WTC11 (cell line): ENCODE measurements at regions not wholly inside any gene's neighbourhood (a gene's known extent, or its start where the extent isn't known, plus 50 kb on each side); places are given as distances from the start of the nearest gene placed in this dataset.
A peak's percentile ranks its signal among the peaks of the same experiment; 100 is the strongest.

Source experiments
- ATAC-seq: fragments of 200-7000 bp; cut with Tn5 transposase; 2 replicates; pipeline ENCODE4 v1.10.0; 2021; ENCODE audit warnings: mild to moderate bottlenecking, moderate library complexity
- CTCF ChIA-PET: fragments of 300-600 bp; sonication (Branson Sonifier 250); formaldehyde crosslinking; loops from one replicate; lab custom pipeline; 2021; ENCODE audit warnings: antibody characterized with exemption; lab: Charles Lee
- POLR2A ChIA-PET: fragments of 350-600 bp; sonication (Branson Sonifier 250); formaldehyde crosslinking; loops from one replicate; lab custom pipeline; 2021; ENCODE audit warnings: antibody characterized with exemption; lab: Charles Lee
- DNase-seq: peaks from one replicate; pipeline ENCODE4 v3.0.0; 2021; ENCODE audit warnings: low spot score
- H3K27ac Mint-ChIP-seq: 2 replicates; pipeline ENCODE4 v1.8.0; 2021; ENCODE audit warnings: mixed read lengths
- H3K27me3 Mint-ChIP-seq: 2 replicates; pipeline ENCODE4 v1.8.0; 2021; ENCODE audit warnings: low read depth, mild to moderate bottlenecking, moderate library complexity, mixed read lengths
- H3K36me3 Mint-ChIP-seq: 2 replicates; pipeline ENCODE4 v1.8.0; 2021; ENCODE audit warnings: mixed read lengths
- H3K4me1 Mint-ChIP-seq: 2 replicates; pipeline ENCODE4 v1.8.0; 2022; ENCODE audit warnings: mixed read lengths
- H3K4me3 Mint-ChIP-seq: 2 replicates; pipeline ENCODE4 v1.8.0; 2021; ENCODE audit warnings: mild to moderate bottlenecking, moderate library complexity, mixed read lengths
- H3K9me3 Mint-ChIP-seq: 2 replicates; pipeline ENCODE4 v1.8.0; 2021; ENCODE audit warnings: mixed read lengths
- AFF4 ChIP-seq: sonication (generic); formaldehyde crosslinking; IDR thresholded peaks from 2 replicates; pipeline ENCODE4 v1.8.1; 2023; ENCODE audit warnings: mild to moderate bottlenecking, missing genetic modification reagents, borderline replicate concordance
- ATF3 ChIP-seq: sonication (generic); formaldehyde crosslinking; conservative IDR thresholded peaks from 2 replicates; pipeline ENCODE4 v1.8.1; 2022; ENCODE audit warnings: mild to moderate bottlenecking, missing genetic modification reagents
- CREM ChIP-seq: sonication (generic); formaldehyde crosslinking; IDR thresholded peaks from 2 replicates; pipeline ENCODE4 v1.8.1; 2022; ENCODE audit warnings: mild to moderate bottlenecking, missing genetic modification reagents, moderate library complexity
- EMX1 ChIP-seq: fragments of 250-450 bp; sonication (Bioruptor Pico); IDR thresholded peaks from 2 replicates; pipeline ENCODE4 v1.8.0; 2021; ENCODE audit warnings: mild to moderate bottlenecking
- ESRRA ChIP-seq: sonication (generic); formaldehyde crosslinking; IDR thresholded peaks from 2 replicates; pipeline ENCODE4 v1.8.1; 2022; ENCODE audit warnings: mild to moderate bottlenecking, missing genetic modification reagents, borderline replicate concordance
- ETV6 ChIP-seq: sonication (generic); formaldehyde crosslinking; IDR thresholded peaks from 2 replicates; pipeline ENCODE4 v1.8.1; 2022; ENCODE audit warnings: mild to moderate bottlenecking, missing genetic modification reagents
- FOXK1 ChIP-seq: sonication (generic); formaldehyde crosslinking; IDR thresholded peaks from 2 replicates; pipeline ENCODE4 v1.8.0; 2022; ENCODE audit warnings: mild to moderate bottlenecking, moderate library complexity, missing genetic modification reagents
- HMGXB4 ChIP-seq: sonication (generic); formaldehyde crosslinking; IDR thresholded peaks from 2 replicates; pipeline ENCODE4 v1.8.1; 2023; ENCODE audit warnings: mild to moderate bottlenecking, moderate library complexity, missing genetic modification reagents
- KAT7 ChIP-seq: sonication (generic); formaldehyde crosslinking; IDR thresholded peaks from 2 replicates; pipeline ENCODE4 v1.8.1; 2023; ENCODE audit warnings: missing genetic modification reagents, mild to moderate bottlenecking, borderline replicate concordance
- MXD4 ChIP-seq: fragments of 250-450 bp; sonication (Bioruptor Pico); IDR thresholded peaks from 2 replicates; pipeline ENCODE4 v1.8.0; 2021; ENCODE audit warnings: mild to moderate bottlenecking, moderate library complexity, borderline replicate concordance
- MYBL2 ChIP-seq: sonication (generic); formaldehyde crosslinking; IDR thresholded peaks from 2 replicates; pipeline ENCODE4 v1.8.1; 2023; ENCODE audit warnings: mild to moderate bottlenecking, moderate library complexity, missing genetic modification reagents
- NR1H2 ChIP-seq: sonication (generic); formaldehyde crosslinking; IDR thresholded peaks from 2 replicates; pipeline ENCODE4 v1.9.0; 2021; ENCODE audit warnings: mild to moderate bottlenecking, moderate library complexity, missing genetic modification reagents
- NR2C2 ChIP-seq: sonication (generic); formaldehyde crosslinking; IDR thresholded peaks from 2 replicates; pipeline ENCODE4 v1.8.0; 2022; ENCODE audit warnings: mild to moderate bottlenecking, missing genetic modification reagents
- PRDM15 ChIP-seq: sonication (generic); formaldehyde crosslinking; IDR thresholded peaks from 2 replicates; pipeline ENCODE4 v1.8.0; 2022; ENCODE audit warnings: missing genetic modification reagents
- RORB ChIP-seq: fragments of 250-450 bp; sonication (Bioruptor Pico); IDR thresholded peaks from 2 replicates; pipeline ENCODE4 v1.9.0; 2021; ENCODE audit warnings: mild to moderate bottlenecking
- SP1 ChIP-seq: sonication (generic); formaldehyde crosslinking; conservative IDR thresholded peaks from 2 replicates; pipeline ENCODE4 v1.8.1; 2022; ENCODE audit warnings: missing genetic modification reagents
- TEAD4 ChIP-seq: sonication (generic); formaldehyde crosslinking; IDR thresholded peaks from 2 replicates; pipeline ENCODE4 v1.8.0; 2022; ENCODE audit warnings: mild to moderate bottlenecking, missing genetic modification reagents

GRCh38 chr4:111618908-111619307 is 526.3 kb upstream of the FAM241A start:
- Mint-ChIP-seq H3K36me3 (no peaks in the 10 kb centered on the region), H3K4me3 (no peak overlapping the region), H3K27me3 (no peaks in the 10 kb centered on the region), H3K27ac (no peak overlapping the region), H3K4me1 (no peaks in the 10 kb centered on the region), H3K9me3 (peaks cover 3% of the 10 kb centered on the region; the same call in 1 of the 2 replicates)
- no peak for DNase-seq
- POLR2A ChIA-PET: no interaction called here
- ATAC-seq: no peak
- TF ChIP-seq MXD4 (CRISPR knock-in tag) (no peak), TEAD4 (no peak), FOXK1 (CRISPR knock-in tag) (no peak), EMX1 (CRISPR knock-in tag) (no peak), ESRRA (CRISPR knock-in tag) (no peak)
- CTCF ChIA-PET: no interaction called here

GRCh38 chr4:111628437-111628836 is 516.8 kb upstream of the FAM241A start:
- peaks cover 8% of the 10 kb centered on the region for H3K4me1 Mint-ChIP-seq
- ChIA-PET POLR2A (no interaction called here), CTCF (no interaction called here)
- no peak overlapping the region for H3K4me3 Mint-ChIP-seq
- H3K9me3 Mint-ChIP-seq: peaks cover 3% of the 10 kb centered on the region; the same call in 1 of the 2 replicates
- TF ChIP-seq NR2C2 (CRISPR knock-in tag) (no peak), CREM (no peak), ATF3 (CRISPR knock-in tag) (no peak), FOXK1 (CRISPR knock-in tag) (no peak), HMGXB4 (no peak), KAT7 (CRISPR knock-in tag) (no peak), AFF4 (CRISPR knock-in tag) (no peak), PRDM15 (CRISPR knock-in tag) (no peak), SP1 (CRISPR knock-in tag) (no peak), RORB (CRISPR knock-in tag) (no peak)
- DNase-seq (peak; percentile 11), ATAC-seq (peak; percentile 51)
- H3K36me3 Mint-ChIP-seq: no peaks in the 10 kb centered on the region
- H3K27ac Mint-ChIP-seq: no peak overlapping the region
- H3K27me3 Mint-ChIP-seq: no peaks in the 10 kb centered on the region

GRCh38 chr4:111630705-111631104 is 514.5 kb upstream of the FAM241A start:
- Mint-ChIP-seq H3K27ac (no peak overlapping the region), H3K4me1 (peaks cover 8% of the 10 kb centered on the region), H3K27me3 (no peaks in the 10 kb centered on the region), H3K36me3 (no peaks in the 10 kb centered on the region), H3K9me3 (peaks cover 3% of the 10 kb centered on the region; the same call in 1 of the 2 replicates), H3K4me3 (no peak overlapping the region)
- TF ChIP-seq SP1 (CRISPR knock-in tag) (no peak), ETV6 (no peak), NR1H2 (CRISPR knock-in tag) (no peak), ESRRA (CRISPR knock-in tag) (no peak), MYBL2 (no peak)
- POLR2A ChIA-PET: no interaction called here
- DNase-seq (no peak), ATAC-seq (peak; percentile 50)
- CTCF ChIA-PET: interaction anchor here (2.0 to 2.2 kb wide), 2 partner anchors 155 to 224 kb away, joined by 9 to 12 read pairs; no protein-coding TSS in a partner anchor
